PC-9 (cell line): ENCODE measurements at regions not wholly inside any gene's neighbourhood (a gene's known extent, or its start where the extent isn't known, plus 50 kb on each side); places are given as distances from the start of the nearest gene placed in this dataset.

Source experiments
- CTCF ChIP-seq: fragments of 200-600 bp; sonication (generic); conservative IDR thresholded peaks from 2 replicates; pipeline ENCODE4 v1.6.1; 2017; ENCODE audit warnings: mixed run types, antibody characterized with exemption, mild to moderate bottlenecking, moderate library complexity
- EZH2 ChIP-seq: fragments of 200-600 bp; sonication (generic); IDR thresholded peaks from 2 replicates; pipeline ENCODE4 v1.8.0; 2017; ENCODE audit warnings: antibody characterized with exemption, low read depth

GRCh38 chr3:181623924-181624694 lies 87.6 kb upstream of the SOX2 start:
- TF ChIP-seq CTCF, result no peak
- TF ChIP-seq EZH2, result no peak
